ACC112 (cell line): ENCODE measurements at regions not wholly inside any gene's neighbourhood (a gene's known extent, or its start where the extent isn't known, plus 50 kb on each side); places are given as distances from the start of the nearest gene placed in this dataset.

Source experiments
- H2AFZ ChIP-seq: fragments of 200-600 bp; sonication (generic); one replicate; pipeline ENCODE4 v1.6.0; 2017; ENCODE audit warnings: antibody characterized with exemption, low read length; ENCODE audit not compliant: unreplicated experiment
- H3K27ac ChIP-seq: fragments of 200-600 bp; sonication (generic); 2 replicates; pipeline ENCODE4 v1.5.1; 2014; ENCODE audit warnings: low read depth, mild to moderate bottlenecking, antibody characterized with exemption, low read length, moderate library complexity
- H3K27me3 ChIP-seq: fragments of 200-600 bp; sonication (generic); 2 replicates; pipeline ENCODE4 v1.6.1; 2014; ENCODE audit warnings: mild to moderate bottlenecking, antibody characterized with exemption, low read length, moderate library complexity, mixed read lengths; ENCODE audit not compliant: insufficient read depth
- H3K36me3 ChIP-seq: fragments of 200-600 bp; sonication (generic); 2 replicates; pipeline ENCODE4 v1.6.1; 2016; ENCODE audit warnings: mild to moderate bottlenecking, antibody characterized with exemption, low read length, moderate library complexity, mixed read lengths; ENCODE audit not compliant: insufficient read depth
- H3K4me1 ChIP-seq: fragments of 200-600 bp; sonication (generic); one replicate; pipeline ENCODE4 v1.6.1; 2016; ENCODE audit warnings: low read length, mixed read lengths; ENCODE audit not compliant: insufficient read depth, unreplicated experiment, control insufficient read depth
- H3K4me3 ChIP-seq: fragments of 200-600 bp; sonication (generic); 2 replicates; pipeline ENCODE4 v1.5.1; 2014; ENCODE audit warnings: mild to moderate bottlenecking, low read depth, low read length
- H3K79me2 ChIP-seq: fragments of 200-600 bp; sonication (generic); one replicate; pipeline ENCODE4 v1.6.0; 2016; ENCODE audit warnings: low read length; ENCODE audit not compliant: control insufficient read depth, unreplicated experiment, insufficient read depth

DNA sequence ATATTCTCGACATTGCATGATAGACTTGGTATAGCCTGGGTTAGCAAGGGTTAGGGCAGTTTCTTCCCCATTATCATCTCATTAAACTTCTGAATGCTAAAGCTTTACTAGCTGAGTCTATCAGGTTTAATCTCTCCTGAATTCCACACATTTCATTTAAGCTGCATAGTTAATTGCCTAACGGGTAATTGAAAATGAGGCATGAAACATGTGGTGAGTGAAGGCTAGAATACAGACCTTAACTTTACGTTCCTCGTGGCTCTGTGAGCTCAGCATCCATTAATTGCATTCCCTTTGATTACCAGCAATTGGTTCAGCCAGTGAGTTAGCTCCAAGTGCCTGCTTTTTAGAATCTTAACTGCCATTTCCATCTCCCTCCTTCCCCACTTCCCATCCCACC is 126.5 kb upstream of the MEX3C start:
- Histone ChIP-seq H3K4me3 (no peak overlapping the region), H3K79me2 (no peaks in the 10 kb centered on the region), H3K27me3 (no peaks in the 10 kb centered on the region), H2AFZ (no peak overlapping the region), H3K27ac (no peak overlapping the region), H3K36me3 (no peaks in the 10 kb centered on the region), H3K4me1 (no peaks in the 10 kb centered on the region)

DNA sequence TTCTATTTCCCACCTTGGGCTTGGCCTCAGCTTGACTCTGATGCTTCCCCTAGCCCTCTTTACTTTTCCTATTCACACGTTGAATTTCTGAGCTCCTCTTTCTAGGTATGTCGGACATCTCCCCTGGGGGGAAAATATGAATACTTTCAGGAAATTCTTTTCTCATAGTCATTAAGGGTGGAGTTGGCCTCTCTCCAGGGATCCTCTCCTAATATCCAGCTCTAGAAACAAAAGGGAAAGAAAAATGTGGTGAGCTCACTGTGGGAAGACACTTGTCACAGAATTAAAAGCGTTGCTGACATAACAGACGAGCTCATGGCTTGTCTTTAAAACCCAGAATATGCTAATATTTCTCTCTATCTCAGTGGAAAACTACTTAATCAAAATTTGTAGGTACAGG is 132.7 kb upstream of the MEX3C start:
- no peak overlapping the region for H3K27ac ChIP-seq
- no peaks in the 10 kb centered on the region for H3K36me3 ChIP-seq
- no peaks in the 10 kb centered on the region for H3K79me2 ChIP-seq
- no peaks in the 10 kb centered on the region for H3K4me1 ChIP-seq
- H3K4me3 ChIP-seq, result no peak overlapping the region
- H3K27me3 ChIP-seq, result no peaks in the 10 kb centered on the region
- no peak overlapping the region for H2AFZ ChIP-seq

DNA sequence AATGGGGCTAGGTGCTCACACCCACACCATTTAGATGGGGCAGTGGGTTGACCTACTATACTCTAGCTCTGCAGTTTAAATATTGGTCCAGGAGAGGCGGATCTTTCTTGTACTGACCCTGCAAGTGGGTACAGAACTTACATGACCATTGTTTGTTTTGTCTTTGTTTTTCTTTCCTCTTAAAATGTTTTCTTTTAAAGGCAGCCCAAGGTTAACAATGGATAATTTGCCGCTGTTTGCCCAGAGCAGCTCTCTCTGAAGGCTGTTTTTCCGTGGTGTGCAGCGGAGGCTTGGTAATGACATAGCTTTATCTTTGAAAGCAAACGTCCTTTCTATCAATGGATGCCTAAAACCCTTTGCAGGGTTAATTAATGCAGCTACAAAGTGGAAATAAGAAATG is 133.3 kb upstream of the MEX3C start:
- H2AFZ ChIP-seq, result no peak overlapping the region
- no peaks in the 10 kb centered on the region for H3K27me3 ChIP-seq

DNA sequence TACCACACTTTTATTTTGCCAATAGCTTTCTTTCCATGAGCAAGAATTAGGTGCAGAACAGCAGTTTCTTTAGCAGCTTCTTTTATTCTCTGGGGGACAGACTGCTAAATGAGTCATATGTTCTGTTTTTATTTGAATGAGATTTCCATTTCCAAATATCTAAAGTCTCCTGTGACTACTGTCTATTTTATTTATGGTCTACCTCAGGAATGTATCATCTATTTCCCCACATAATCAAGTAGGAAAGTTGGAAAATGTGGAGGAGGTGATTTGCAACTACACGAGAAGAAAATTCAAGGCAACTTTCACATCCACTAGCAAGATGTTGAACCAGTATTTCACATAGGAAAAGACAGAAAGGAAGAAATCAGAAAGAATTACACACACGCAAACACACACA is 139.9 kb upstream of the MEX3C start:
- no peaks in the 10 kb centered on the region for H3K79me2 ChIP-seq
- H3K4me1 ChIP-seq, result peaks cover 11% of the 10 kb centered on the region
- H2AFZ ChIP-seq, result no peak overlapping the region
- H3K27ac ChIP-seq, result no peak overlapping the region
- H3K27me3 ChIP-seq, result no peaks in the 10 kb centered on the region
- no peak overlapping the region for H3K4me3 ChIP-seq
- no peaks in the 10 kb centered on the region for H3K36me3 ChIP-seq

More for the DNA sequence above, 133.3 kb upstream of the MEX3C start:
- Histone ChIP-seq H3K27ac (no peak overlapping the region), H3K79me2 (no peaks in the 10 kb centered on the region), H3K4me1 (no peaks in the 10 kb centered on the region), H3K4me3 (no peak overlapping the region), H3K36me3 (no peaks in the 10 kb centered on the region)

DNA sequence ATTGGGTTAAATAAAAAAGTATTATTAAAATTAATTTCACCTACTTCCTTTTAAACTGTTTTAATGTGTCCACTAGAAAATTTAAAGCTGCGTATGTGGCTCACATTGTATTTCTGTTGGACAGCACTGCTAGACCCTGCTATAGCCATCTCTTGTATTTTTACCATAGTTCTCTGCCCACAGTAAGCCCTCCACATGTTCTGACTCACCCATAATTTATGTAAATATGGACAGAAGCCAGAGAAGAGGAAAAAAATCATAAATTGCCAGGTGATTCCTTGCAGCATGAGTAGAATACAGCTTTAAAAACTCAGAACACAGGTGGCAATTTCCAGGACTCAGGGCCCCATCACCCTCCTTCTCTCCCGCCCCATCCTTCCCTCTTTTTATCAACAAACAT is 142.4 kb upstream of the MEX3C start:
- H3K4me1 ChIP-seq, result peaks cover 13% of the 10 kb centered on the region
- H2AFZ ChIP-seq, result no peak overlapping the region
- no peaks in the 10 kb centered on the region for H3K36me3 ChIP-seq
- no peaks in the 10 kb centered on the region for H3K27me3 ChIP-seq
- no peak overlapping the region for H3K4me3 ChIP-seq
- H3K27ac ChIP-seq, result no peak overlapping the region
- H3K79me2 ChIP-seq, result no peaks in the 10 kb centered on the region

DNA sequence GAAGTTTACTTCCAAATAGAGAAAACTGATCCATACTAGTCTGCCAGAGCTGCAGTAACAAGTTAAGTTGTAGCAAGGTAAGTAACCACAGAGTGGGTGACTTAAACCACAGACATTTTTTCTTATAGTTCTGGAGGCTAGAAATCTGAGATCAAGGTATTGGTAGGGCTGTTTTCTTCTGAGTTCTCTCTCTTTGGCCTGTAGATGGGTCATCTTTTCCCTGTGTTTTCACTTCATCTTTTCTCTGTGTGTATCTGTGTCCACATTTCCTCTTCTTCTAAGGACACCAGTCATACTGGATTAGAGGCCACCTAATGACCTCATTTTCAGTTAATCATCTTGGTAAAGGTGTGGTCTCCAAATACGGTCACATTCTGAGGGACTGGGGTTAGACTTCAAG is 142.9 kb upstream of the MEX3C start:
- no peaks in the 10 kb centered on the region for H3K79me2 ChIP-seq

DNA sequence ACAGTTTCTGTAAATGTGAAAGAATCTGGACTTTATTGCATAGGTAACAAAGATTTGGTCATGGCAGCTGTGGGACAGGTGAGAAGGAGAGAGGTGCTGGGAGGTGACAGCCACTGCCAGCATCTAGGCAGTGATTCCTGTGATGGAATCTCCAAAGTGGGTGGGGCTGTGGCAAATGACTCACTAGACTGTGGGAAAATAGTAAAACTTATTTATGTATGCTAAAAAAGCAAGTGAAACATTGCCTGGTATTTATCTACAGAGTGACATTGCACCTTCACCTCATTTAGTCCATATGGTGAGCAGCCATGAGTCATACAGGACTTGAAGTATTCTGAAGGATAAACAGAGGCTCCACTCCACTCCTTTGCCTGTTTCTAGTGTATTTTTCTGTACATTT is 145.3 kb upstream of the MEX3C start:
- Histone ChIP-seq H3K27me3 (no peaks in the 10 kb centered on the region), H2AFZ (no peak overlapping the region), H3K36me3 (no peaks in the 10 kb centered on the region), H3K4me1 (peaks cover 5% of the 10 kb centered on the region), H3K4me3 (no peak overlapping the region), H3K79me2 (no peaks in the 10 kb centered on the region), H3K27ac (no peak overlapping the region)

More for the DNA sequence above, 142.9 kb upstream of the MEX3C start:
- Histone ChIP-seq H3K36me3 (no peaks in the 10 kb centered on the region), H3K27ac (no peak overlapping the region), H3K4me3 (no peak overlapping the region), H3K4me1 (peaks cover 13% of the 10 kb centered on the region), H3K27me3 (no peaks in the 10 kb centered on the region), H2AFZ (no peak overlapping the region)

DNA sequence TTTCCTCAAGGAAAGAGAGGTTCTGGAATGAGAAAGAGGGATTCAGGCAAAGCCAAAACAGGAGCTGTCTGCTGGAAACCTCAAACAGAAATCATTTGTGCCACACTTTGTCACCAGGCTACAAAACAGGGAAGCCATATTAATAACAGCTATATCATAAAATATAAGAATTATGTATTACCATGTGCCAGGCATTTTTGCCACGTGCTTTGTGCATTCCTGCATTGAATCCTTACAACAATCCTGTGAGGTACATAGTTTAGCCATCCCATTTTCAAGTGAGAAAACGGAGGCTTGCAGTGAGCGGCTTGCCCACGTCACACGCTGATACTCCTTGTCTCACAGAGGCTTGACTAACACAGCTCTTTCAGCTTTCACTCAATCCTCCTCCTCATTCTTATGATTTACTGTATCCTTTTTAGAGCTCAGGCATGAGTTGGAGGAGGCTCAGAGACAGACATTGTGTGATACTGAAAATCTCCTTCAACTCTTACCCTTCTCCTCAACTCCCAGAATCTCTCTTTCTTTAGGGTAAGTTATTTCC is 148.4 kb upstream of the MEX3C start:
- Histone ChIP-seq H3K4me1 (peaks cover 4% of the 10 kb centered on the region), H3K27me3 (no peaks in the 10 kb centered on the region), H3K79me2 (no peaks in the 10 kb centered on the region), H3K36me3 (no peaks in the 10 kb centered on the region), H3K27ac (no peak overlapping the region), H3K4me3 (no peak overlapping the region), H2AFZ (no peak overlapping the region)

DNA sequence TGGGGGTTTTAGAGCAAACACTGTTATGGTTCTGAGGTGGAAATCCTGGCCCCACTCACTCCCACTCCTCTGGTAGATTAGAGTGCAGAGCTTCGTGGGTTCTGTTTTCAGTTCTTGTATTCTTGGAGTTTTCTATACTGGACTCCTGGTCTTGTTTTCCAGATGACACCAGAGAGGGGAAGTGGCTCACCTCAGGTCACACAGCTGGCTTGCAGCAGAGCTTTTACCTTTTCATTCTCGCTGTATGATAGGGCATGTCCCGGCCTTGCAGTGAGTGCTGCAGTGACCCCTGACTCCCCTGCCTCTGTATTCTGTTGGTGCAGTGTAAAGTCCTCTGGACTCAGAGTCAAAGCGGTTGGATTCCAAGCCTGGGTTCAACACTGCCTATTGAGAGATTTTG is 148.9 kb upstream of the MEX3C start:
- Histone ChIP-seq H3K27ac (no peak overlapping the region), H3K4me1 (peaks cover 4% of the 10 kb centered on the region), H2AFZ (no peak overlapping the region), H3K27me3 (no peaks in the 10 kb centered on the region), H3K79me2 (no peaks in the 10 kb centered on the region), H3K36me3 (no peaks in the 10 kb centered on the region), H3K4me3 (no peak overlapping the region)

DNA sequence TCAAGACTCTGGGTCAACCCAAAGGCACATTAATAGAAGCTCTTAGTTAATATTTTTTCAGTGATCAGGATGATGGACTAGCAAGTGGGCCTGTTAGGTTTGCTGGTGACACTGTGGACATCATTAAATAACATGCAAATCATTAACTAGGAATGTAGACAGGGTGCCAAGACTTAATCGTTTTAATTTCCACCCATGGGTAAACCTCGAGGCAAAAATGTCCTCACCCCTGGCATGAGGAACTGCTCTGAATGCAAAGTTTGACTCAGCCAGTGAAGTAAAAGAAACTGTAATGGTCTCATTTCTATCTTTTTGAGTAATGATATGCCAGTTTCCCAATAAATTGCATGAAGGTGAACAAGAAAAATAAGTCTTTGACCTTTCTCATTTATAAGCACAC is 152.6 kb upstream of the MEX3C start:
- Histone ChIP-seq H3K27ac (no peak overlapping the region), H2AFZ (no peak overlapping the region), H3K36me3 (no peaks in the 10 kb centered on the region), H3K4me3 (no peak overlapping the region), H3K79me2 (no peaks in the 10 kb centered on the region), H3K27me3 (no peaks in the 10 kb centered on the region), H3K4me1 (no peaks in the 10 kb centered on the region)

DNA sequence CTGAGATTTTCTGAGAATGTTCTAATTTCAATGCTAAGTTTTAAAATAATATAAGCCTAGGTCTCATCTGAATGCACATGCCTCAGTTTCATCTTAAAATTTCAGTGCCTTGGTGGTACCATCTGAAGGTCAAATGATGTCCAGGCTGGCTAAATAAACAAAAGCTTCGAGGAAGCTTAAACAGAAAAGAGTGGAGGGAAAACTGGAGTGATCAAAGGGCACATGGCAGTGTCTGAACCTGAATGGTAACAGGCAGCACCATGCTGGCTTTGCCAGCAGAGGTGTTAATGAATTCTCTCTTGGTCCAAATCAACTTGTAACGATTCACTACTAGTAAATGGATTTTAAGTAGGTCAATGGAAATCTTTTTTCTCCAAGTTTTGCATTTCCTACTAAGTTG is 158.4 kb upstream of the MEX3C start:
- H3K4me3 ChIP-seq, result no peak overlapping the region
- no peaks in the 10 kb centered on the region for H3K27me3 ChIP-seq
- no peaks in the 10 kb centered on the region for H3K36me3 ChIP-seq
- no peak overlapping the region for H2AFZ ChIP-seq
- H3K4me1 ChIP-seq, result no peaks in the 10 kb centered on the region
- no peak overlapping the region for H3K27ac ChIP-seq
- no peaks in the 10 kb centered on the region for H3K79me2 ChIP-seq
